ENCODE measurements at regions not wholly inside any gene's neighbourhood (a gene's known extent, or its start where the extent isn't known, plus 50 kb on each side); places are given as distances from the start of the nearest gene placed in this dataset.

DNA sequence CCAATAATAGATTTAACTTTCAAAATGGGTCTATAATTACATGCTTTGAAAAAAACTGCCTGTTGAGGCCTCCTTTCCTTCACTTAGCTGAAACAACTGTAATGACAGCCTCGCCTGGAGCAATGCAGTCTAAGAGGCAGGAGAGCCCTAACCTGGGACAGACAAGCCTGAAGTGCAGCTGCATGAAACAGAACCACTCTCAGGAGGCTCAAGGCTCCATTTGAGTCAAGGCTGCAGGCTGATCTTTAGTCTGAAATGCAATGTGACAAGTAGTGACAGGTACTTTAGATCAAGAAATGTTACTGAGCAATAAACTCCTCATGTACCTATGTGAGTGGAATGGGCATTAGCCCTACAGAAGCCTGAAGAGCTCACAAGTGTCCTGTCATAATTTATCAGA lies 414.0 kb upstream of the LUZP2 start:
- WGBS: 87% methylated on average over 1 of the region's 1 CpG
- H3K4me1 ChIP-seq (ENCODE audit: insufficient read depth): no peaks in the 10 kb centered on the region
- no peak for DNase-seq (ENCODE audit: extremely low spot score)
- H3K27ac ChIP-seq (ENCODE audit: low read depth): no peak overlapping the region
- H3K36me3 ChIP-seq (ENCODE audit: insufficient read depth): no peaks in the 10 kb centered on the region
- no peak overlapping the region for H3K4me3 ChIP-seq (ENCODE audit: low read depth, low read length)

DNA sequence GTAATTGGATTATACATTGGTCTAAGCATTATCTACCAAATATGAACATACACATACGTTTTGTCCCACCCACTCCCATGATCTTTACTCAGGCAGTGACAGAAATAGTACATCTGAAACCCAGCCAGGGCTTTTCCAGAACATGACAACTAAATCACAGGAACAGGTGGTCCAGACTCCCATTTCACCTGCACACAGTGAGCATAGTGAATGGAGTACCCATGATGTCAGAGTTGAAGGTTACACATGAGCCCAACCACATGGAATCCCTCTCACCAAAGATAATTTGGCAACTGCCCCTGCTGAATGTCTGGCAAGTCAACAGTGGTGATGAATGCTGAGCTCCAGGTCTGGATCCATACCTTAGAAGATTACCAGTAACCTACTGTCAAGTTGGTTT lies 411.9 kb upstream of the LUZP2 start:
- H3K27ac ChIP-seq (ENCODE audit: low read depth): no peak overlapping the region
- no peak for DNase-seq (ENCODE audit: extremely low spot score)
- no peaks in the 10 kb centered on the region for H3K36me3 ChIP-seq (ENCODE audit: insufficient read depth)
- no peak overlapping the region for H3K4me3 ChIP-seq (ENCODE audit: low read depth, low read length)
- WGBS: 70% methylated on average over 1 of the region's 1 CpG
- no peaks in the 10 kb centered on the region for H3K4me1 ChIP-seq (ENCODE audit: insufficient read depth)

DNA sequence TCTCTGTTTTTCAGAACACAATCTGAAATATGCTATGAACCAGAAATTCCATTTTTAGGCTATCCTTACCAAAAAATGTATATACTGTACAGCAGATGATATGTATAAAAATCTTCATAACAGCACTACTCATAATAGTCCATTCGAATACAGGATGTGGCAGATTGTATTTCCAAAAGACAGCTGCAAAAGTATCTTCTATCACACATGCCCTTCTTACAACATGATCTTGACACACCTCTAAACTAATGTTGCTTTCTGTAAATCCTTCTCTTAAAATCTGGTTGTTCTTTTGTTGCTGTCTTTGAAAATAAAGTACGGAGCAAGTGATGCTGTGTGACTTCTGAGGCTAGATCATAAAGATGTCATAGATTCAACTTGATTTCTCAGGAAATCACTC lies 409.9 kb upstream of the LUZP2 start:
- Histone ChIP-seq H3K4me1 (ENCODE audit: insufficient read depth) (no peaks in the 10 kb centered on the region), H3K4me3 (ENCODE audit: low read depth, low read length) (no peak overlapping the region), H3K27ac (ENCODE audit: low read depth) (no peak overlapping the region), H3K36me3 (ENCODE audit: insufficient read depth) (no peaks in the 10 kb centered on the region)
- no peak for DNase-seq (ENCODE audit: extremely low spot score)
- WGBS: 90% methylated on average over 2 of the region's 2 CpGs

DNA sequence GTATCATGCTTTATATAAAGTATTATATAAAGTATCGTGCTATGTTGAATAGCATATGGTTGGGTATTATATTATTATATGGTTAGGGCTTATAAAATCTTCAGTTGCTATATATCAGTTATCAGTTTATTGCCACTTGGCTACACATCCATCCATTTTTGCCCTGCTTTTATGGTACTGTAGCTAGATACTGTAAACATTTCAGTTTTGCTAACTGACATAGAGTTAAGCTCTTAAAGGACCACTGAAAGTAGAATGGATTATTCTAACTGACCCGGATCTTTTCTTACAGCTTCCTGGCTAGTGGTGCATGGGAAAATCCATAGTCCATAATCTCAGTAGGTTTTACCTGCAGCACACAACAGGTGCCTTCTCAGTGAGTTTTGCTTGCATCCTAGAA lies 405.3 kb upstream of the LUZP2 start:
- Histone ChIP-seq H3K4me1 (ENCODE audit: insufficient read depth) (no peaks in the 10 kb centered on the region), H3K27ac (ENCODE audit: low read depth) (no peak overlapping the region), H3K36me3 (ENCODE audit: insufficient read depth) (no peaks in the 10 kb centered on the region), H3K4me3 (ENCODE audit: low read depth, low read length) (no peak overlapping the region)
- WGBS: 74% methylated on average over 2 of the region's 2 CpGs
- no peak for DNase-seq (ENCODE audit: extremely low spot score)

DNA sequence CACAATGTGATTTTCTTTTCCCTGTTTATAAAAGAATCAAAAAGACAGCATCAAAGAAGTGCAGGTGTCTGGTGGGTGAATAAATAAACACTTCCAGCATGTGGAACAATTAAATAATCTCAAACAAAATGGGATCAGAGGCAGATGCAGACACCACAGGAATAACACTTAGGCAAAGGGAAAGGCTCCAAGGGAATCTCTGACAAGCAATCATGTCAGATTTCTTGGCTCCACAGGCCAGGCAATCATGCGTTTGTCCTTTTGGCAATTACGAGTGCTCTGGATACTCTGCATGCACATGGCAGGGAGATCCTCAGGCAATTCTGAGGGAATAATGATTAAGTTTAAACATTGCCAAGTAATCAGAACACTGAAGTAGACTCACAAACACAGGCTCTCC lies 403.5 kb upstream of the LUZP2 start:
- no peaks in the 10 kb centered on the region for H3K36me3 ChIP-seq (ENCODE audit: insufficient read depth)
- H3K4me1 ChIP-seq (ENCODE audit: insufficient read depth): no peaks in the 10 kb centered on the region
- no peak overlapping the region for H3K4me3 ChIP-seq (ENCODE audit: low read depth, low read length)
- 50% methylated on average over 2 of the region's 2 CpGs for WGBS
- no peak overlapping the region for H3K27ac ChIP-seq (ENCODE audit: low read depth)
- DNase-seq (ENCODE audit: extremely low spot score): no peak

DNA sequence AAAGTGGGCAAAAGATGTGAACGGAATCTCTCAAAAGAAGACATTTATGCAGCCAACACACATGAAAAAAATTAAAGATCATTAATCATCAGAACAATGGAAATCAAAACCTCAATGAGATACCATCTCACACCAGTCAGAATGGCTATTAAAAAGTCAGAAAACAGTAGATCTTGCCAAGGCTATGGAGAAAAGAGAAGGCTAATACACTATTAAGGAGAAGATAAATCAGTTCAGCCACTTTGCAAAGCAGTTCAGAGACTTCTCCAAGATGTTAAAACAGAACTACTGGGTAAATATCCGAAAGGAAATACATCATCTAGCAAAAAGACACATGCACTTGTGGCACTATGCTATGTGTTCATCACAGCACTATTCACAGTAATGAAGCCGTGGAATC lies 388.2 kb upstream of the LUZP2 start:
- H3K4me1 ChIP-seq (ENCODE audit: insufficient read depth): no peaks in the 10 kb centered on the region
- H3K4me3 ChIP-seq (ENCODE audit: low read depth, low read length): no peak overlapping the region
- H3K27ac ChIP-seq (ENCODE audit: low read depth): no peak overlapping the region
- 91% methylated on average over 3 of the region's 3 CpGs for WGBS
- no peak for DNase-seq (ENCODE audit: extremely low spot score)
- H3K36me3 ChIP-seq (ENCODE audit: insufficient read depth): no peaks in the 10 kb centered on the region

DNA sequence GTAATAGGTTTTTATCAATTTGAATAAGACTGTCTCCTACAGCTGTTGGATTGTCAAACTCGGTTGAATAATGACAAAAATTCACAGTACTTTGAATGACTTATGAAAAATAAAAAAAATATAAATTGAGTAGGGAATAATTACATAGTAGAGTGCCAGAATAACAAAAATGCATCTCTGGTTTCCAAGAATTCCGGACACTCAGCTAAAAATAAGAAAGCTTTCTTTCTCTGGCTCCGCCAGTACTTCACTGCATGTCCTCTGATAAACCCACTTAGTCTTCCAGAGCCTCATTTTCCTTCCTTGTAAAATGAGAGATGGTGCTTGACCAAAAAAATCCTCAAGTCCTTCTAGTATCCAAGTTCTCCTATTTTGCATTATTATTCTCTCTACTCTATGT lies 374.6 kb upstream of the LUZP2 start:
- H3K4me1 ChIP-seq (ENCODE audit: insufficient read depth): no peaks in the 10 kb centered on the region
- no peak for DNase-seq (ENCODE audit: extremely low spot score)
- no peaks in the 10 kb centered on the region for H3K36me3 ChIP-seq (ENCODE audit: insufficient read depth)
- no peak overlapping the region for H3K4me3 ChIP-seq (ENCODE audit: low read depth, low read length)
- no peak overlapping the region for H3K27ac ChIP-seq (ENCODE audit: low read depth)
- WGBS: 43% methylated on average over 3 of the region's 3 CpGs

DNA sequence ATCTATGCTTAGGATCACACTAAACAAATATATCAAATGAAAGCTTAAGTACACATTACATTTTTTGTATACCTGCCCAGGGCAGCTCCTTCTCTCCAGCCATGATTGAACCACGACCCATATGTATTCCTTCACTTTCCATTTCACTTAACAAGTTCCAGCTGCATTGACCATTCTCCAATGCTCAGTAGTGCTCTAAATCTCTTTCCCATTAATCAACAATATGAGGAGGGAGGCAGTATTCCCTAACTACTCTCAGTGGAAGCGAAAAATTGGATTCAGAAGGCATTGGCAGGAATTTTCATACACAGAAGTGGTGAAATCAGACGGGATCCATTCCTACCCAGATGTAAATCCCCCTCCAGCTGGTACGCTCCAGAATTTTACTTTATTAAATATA lies 372.0 kb upstream of the LUZP2 start:
- Histone ChIP-seq H3K4me3 (ENCODE audit: low read depth, low read length) (no peak overlapping the region), H3K4me1 (ENCODE audit: insufficient read depth) (no peaks in the 10 kb centered on the region), H3K36me3 (ENCODE audit: insufficient read depth) (no peaks in the 10 kb centered on the region), H3K27ac (ENCODE audit: low read depth) (no peak overlapping the region)
- DNase-seq (ENCODE audit: extremely low spot score): no peak
- 81% methylated on average over 4 of the region's 4 CpGs for WGBS

DNA sequence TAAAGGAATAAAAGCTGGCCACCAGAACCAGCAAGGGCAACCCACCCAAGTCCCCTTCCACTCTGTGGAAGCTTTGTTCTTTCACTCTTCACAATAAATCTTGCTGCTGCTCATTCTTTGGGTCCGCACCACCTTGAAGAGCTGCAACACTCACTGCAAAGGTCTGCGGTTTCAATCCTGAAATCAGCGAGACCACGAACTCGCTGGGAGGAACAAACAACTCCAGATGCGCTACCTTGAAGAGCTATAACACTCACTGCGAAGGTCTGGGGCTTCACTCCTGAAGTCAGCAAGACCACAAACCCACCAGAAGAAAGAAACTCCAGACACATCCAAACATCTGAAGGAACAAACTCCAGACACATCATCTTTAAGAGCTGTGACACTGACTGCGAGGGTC lies 365.2 kb upstream of the LUZP2 start:
- H3K4me3 ChIP-seq (ENCODE audit: low read depth, low read length): no peak overlapping the region
- DNase-seq (ENCODE audit: extremely low spot score): no peak
- no peaks in the 10 kb centered on the region for H3K4me1 ChIP-seq (ENCODE audit: insufficient read depth)
- no peaks in the 10 kb centered on the region for H3K36me3 ChIP-seq (ENCODE audit: insufficient read depth)
- WGBS: 96% methylated on average over 8 of the region's 8 CpGs
- no peak overlapping the region for H3K27ac ChIP-seq (ENCODE audit: low read depth)

DNA sequence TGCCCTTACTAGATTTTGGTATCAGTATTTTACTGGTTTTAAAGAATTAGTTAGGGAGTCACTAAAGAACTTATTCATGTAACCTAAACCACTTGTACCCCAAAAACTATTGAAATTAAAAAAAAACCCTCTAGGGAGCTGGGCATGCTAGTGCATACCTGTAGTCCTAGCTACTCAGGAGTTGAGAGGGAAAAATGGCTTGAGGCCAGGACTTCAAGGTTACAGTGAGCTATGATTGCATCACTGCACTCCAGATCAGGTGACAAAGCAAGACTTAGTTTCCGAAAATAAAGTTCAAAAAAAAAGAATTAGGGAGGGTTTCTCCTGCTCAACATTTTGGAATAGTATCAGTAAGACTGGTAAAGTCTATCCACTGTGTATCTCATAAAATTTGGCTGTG lies 364.4 kb upstream of the LUZP2 start:
- 70% methylated on average over 1 of the region's 1 CpG for WGBS
- no peaks in the 10 kb centered on the region for H3K36me3 ChIP-seq (ENCODE audit: insufficient read depth)

DNA sequence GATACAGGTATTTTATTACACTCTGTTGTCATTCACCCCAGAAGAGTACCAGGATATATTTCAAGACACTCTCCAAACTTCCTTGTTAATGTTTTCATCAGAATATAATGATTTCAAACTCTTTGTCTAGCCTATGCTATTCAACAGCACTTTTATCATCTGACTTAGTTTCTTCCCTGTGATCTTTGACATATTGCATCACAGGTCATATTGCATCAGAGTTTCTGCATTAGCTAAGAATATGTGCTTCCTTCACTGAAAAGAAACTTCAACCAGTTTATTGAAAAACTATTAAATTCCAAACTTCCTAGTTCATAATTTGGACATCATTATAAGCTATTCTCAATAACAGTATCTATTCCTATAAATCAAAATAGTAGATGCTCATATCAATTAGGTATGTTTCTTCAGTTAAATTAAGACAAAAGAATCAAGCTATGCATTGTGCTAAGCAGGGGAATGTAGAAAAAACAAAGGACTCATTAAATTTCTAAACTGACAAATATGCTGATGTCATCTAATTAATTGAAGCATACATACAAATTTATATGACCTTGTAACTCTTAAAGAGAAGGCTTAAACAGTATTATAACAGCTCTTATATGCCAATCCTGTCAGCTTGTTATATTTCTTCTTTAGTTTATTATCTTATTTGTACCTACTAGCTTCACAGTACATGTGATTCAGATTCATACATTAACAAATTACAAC lies 361.8 kb upstream of the LUZP2 start:
- Histone ChIP-seq H3K4me1 (ENCODE audit: insufficient read depth) (no peaks in the 10 kb centered on the region), H3K27ac (ENCODE audit: low read depth) (no peak overlapping the region), H3K4me3 (ENCODE audit: low read depth, low read length) (no peak overlapping the region), H3K36me3 (ENCODE audit: insufficient read depth) (no peaks in the 10 kb centered on the region)
- no peak for DNase-seq (ENCODE audit: extremely low spot score)

More for the DNA sequence above, 364.4 kb upstream of the LUZP2 start:
- no peak for DNase-seq (ENCODE audit: extremely low spot score)
- Histone ChIP-seq H3K27ac (ENCODE audit: low read depth) (no peak overlapping the region), H3K4me3 (ENCODE audit: low read depth, low read length) (no peak overlapping the region), H3K4me1 (ENCODE audit: insufficient read depth) (no peaks in the 10 kb centered on the region)

DNA sequence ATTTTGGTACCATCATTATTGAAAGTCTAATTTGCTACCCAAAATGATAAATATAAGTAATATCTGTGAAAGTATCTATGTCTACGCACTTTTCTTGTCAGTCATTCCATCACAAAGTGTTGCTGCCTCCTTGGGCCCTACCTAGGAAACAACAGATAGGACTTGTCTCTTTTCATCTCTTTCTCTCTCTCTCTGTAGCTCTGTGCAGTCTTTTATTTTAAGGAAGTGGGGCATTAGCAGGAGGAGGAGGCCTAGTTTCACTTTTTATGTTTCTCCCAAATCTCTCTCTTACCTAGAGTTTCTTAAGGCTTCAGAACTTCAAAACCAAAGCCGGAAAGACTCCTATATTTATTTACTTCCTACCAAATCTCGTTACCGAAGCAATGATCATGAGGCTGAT lies 354.8 kb upstream of the LUZP2 start:
- no peak for DNase-seq (ENCODE audit: extremely low spot score)
- Histone ChIP-seq H3K36me3 (ENCODE audit: insufficient read depth) (no peaks in the 10 kb centered on the region), H3K4me3 (ENCODE audit: low read depth, low read length) (no peak overlapping the region), H3K27ac (ENCODE audit: low read depth) (no peak overlapping the region), H3K4me1 (ENCODE audit: insufficient read depth) (no peaks in the 10 kb centered on the region)
- 89% methylated on average over 4 of the region's 4 CpGs for WGBS

DNA sequence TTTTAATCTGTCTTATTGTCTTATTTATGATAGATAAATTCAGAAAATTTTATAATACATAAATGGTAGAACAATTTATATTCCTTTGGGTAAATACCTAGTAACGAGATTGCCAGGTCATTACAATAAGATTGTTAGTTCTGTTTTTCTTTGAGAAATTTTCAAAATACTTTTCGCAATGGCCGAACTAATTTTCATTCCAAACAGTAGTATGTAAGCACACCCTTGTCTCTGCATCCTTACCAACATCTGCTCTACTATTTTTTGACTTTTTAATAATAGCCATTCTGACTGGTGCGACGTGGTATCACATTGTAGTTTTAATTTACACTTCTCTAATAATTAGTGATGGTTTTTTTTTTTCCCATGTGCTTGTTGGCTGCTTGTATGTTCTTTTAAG lies 351.4 kb upstream of the LUZP2 start:
- H3K4me3 ChIP-seq (ENCODE audit: low read depth, low read length): no peak overlapping the region
- H3K4me1 ChIP-seq (ENCODE audit: insufficient read depth): no peaks in the 10 kb centered on the region
- no peak for DNase-seq (ENCODE audit: extremely low spot score)
- 74% methylated on average over 5 of the region's 5 CpGs for WGBS
- H3K27ac ChIP-seq (ENCODE audit: low read depth): no peak overlapping the region
- no peaks in the 10 kb centered on the region for H3K36me3 ChIP-seq (ENCODE audit: insufficient read depth)

DNA sequence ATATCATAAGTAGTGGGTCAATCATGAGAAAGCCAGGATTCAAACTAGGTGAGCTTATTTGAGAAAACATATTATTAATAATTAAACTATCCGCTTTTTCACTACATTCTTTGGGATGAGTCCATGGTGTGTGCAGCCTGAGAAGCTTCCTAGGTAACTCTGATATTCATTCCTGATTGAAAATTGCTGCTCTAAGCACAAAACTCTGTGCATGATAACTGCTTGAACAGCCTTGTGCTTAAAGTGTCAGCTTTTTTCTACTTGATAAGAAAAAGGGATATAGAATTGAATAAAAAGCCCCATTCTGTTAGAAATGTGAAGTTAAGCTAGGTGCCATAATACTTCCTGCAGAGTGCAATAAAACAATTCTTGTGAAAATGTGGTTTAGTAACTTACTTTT lies 343.5 kb upstream of the LUZP2 start:
- no peak for DNase-seq (ENCODE audit: extremely low spot score)
- Histone ChIP-seq H3K4me1 (ENCODE audit: insufficient read depth) (no peaks in the 10 kb centered on the region), H3K36me3 (ENCODE audit: insufficient read depth) (no peaks in the 10 kb centered on the region), H3K4me3 (ENCODE audit: low read depth, low read length) (no peak overlapping the region), H3K27ac (ENCODE audit: low read depth) (no peak overlapping the region)
- 88% methylated on average over 1 of the region's 1 CpG for WGBS

DNA sequence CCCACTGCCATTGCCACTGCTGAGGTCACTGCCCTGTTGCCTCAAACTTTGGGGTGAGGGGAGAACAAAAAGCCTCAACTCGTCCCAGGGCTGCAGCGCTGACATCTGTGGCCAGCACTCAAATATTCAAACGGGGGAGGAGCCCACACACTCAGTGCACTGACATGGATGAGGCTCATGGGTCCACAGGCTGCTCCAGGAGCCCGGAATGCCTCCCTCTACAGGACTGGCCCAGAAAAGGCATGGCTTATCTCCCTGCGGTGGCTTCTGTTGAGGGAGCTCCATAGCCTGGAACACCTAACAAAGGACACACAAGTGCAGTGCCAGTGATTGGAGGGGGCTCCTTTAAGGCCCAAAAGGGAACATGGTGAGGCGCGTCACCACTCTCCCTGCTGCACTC lies 341.1 kb upstream of the LUZP2 start:
- no peak for DNase-seq (ENCODE audit: extremely low spot score)
- Histone ChIP-seq H3K4me1 (ENCODE audit: insufficient read depth) (no peaks in the 10 kb centered on the region), H3K36me3 (ENCODE audit: insufficient read depth) (no peaks in the 10 kb centered on the region), H3K27ac (ENCODE audit: low read depth) (no peak overlapping the region), H3K4me3 (ENCODE audit: low read depth, low read length) (no peak overlapping the region)
- 92% methylated on average over 7 of the region's 7 CpGs for WGBS
